ENCODE measurements at regions not wholly inside any gene's neighbourhood (a gene's known extent, or its start where the extent isn't known, plus 50 kb on each side); places are given as distances from the start of the nearest gene placed in this dataset.

DNA sequence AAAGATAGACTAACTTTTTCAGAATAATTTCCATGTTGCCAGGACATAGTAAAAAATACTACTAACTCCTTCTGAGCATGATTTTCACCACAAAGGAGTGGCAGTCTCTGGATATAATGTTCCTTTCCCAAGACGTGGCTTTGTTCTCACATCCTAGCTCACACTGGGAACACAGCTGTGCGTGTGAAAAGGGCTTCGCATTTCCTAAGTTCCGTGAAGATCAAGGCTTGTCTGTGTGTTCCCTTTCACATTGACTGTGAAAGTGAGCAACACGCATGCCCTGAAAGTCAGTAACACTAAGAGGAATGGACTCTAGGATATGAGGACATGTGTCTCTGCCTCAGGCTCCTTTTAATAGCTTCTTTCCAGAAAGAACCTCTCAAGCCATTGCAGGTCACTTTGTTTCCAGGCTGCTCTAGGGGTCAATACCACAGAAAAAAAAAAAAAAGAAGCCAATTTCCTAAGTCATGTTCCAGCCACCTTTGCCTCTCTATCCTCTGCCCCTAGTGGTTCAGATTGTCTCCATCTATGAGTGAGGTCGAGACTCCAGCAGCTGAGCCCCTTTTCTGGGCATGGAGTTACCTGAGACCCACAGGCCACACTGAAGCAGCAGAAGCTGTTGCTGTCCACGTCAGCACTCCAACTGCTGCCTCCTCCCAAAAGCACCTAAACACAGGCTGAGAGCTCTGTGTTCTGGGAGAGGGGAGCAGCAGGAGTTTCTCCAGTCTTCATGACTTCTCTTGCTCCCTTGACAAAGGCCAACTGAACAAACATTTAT, 355.9 kb downstream of the RSL24D1 start:
- no peak for DNase-seq
- no peak overlapping the region for H3K27ac ChIP-seq
- H3K9me3 ChIP-seq (ENCODE audit: severe bottlenecking) = no peaks in the 10 kb centered on the region
- no peak overlapping the region for H3K4me3 ChIP-seq (ENCODE audit: low read depth, low read length)
- no peaks in the 10 kb centered on the region for H3K27me3 ChIP-seq (ENCODE audit: insufficient read depth, low read depth, severe bottlenecking)
- H3K36me3 ChIP-seq = no peaks in the 10 kb centered on the region
- TF ChIP-seq, protein P1, sequence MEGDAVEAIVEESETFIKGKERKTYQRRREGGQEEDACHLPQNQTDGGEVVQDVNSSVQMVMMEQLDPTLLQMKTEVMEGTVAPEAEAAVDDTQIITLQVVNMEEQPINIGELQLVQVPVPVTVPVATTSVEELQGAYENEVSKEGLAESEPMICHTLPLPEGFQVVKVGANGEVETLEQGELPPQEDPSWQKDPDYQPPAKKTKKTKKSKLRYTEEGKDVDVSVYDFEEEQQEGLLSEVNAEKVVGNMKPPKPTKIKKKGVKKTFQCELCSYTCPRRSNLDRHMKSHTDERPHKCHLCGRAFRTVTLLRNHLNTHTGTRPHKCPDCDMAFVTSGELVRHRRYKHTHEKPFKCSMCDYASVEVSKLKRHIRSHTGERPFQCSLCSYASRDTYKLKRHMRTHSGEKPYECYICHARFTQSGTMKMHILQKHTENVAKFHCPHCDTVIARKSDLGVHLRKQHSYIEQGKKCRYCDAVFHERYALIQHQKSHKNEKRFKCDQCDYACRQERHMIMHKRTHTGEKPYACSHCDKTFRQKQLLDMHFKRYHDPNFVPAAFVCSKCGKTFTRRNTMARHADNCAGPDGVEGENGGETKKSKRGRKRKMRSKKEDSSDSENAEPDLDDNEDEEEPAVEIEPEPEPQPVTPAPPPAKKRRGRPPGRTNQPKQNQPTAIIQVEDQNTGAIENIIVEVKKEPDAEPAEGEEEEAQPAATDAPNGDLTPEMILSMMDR (IDR thresholded peaks at IDR 0.05; ENCODE audit: low read depth, low read length) = no peak

DNA sequence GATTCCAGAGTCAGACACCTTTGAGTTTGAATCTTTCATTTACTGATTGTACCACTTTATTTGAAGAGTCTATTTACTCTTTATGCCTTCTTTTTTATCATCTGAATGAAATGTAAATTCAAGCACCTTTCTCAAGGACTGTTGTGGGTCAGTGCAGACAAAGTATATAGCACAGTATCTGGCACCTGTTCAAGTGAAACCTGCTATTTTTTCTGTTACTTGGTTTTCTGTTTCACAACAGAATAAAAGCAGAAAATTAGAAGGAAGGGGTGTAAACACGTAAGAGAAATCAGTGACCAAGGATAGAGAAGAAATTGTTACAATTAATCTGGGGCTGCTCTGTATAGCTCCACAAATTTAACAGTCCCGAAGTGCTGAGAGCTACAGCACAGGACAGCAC, 357.4 kb downstream of the RSL24D1 start:
- Histone ChIP-seq H3K27me3 (ENCODE audit: insufficient read depth, low read depth, severe bottlenecking) (no peaks in the 10 kb centered on the region), H3K4me3 (ENCODE audit: low read depth, low read length) (no peak overlapping the region), H3K27ac (no peak overlapping the region), H3K9me3 (ENCODE audit: severe bottlenecking) (no peaks in the 10 kb centered on the region), H3K36me3 (no peaks in the 10 kb centered on the region)
- no peak for DNase-seq
- TF ChIP-seq, protein P1 (IDR thresholded peaks at IDR 0.05; ENCODE audit: low read depth, low read length) = no peak

DNA sequence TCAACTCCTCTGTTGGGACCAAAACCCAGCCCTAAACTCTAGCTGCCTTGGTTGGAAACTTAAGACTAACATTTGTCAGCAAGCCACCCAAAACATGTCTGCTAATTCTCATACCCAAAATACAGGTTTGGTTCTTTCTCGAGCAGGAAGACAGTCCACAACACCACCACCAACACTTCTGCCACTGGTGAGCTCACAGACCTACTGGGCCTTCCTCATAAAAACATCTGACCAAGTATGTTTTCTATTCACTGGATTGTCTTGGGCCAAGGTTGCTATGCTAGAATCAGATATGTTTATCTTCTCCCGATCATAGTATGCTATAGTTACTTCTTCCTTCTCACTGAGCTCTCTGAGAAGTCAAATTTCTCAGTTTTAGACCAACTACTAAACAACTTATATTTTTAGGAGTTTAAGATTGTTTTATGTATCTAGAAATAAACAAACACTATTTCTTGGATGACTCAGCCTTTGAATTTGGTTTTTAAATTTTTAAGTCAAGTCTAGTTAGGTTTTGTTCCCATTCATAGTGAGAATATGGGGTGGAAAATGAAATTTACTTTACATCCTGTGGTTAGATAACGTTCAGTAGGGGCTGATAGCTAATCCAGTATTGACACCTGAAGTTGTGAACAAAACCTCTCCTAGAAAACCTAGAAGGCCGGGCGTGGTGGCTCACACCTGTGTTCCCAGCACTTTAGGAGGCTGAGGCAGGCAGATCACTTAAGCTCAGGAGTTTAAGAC, 360.5 kb downstream of the RSL24D1 start:
- TF ChIP-seq, protein P1 (IDR thresholded peaks at IDR 0.05; ENCODE audit: low read depth, low read length) = no peak
- no peak overlapping the region for H3K27ac ChIP-seq

DNA sequence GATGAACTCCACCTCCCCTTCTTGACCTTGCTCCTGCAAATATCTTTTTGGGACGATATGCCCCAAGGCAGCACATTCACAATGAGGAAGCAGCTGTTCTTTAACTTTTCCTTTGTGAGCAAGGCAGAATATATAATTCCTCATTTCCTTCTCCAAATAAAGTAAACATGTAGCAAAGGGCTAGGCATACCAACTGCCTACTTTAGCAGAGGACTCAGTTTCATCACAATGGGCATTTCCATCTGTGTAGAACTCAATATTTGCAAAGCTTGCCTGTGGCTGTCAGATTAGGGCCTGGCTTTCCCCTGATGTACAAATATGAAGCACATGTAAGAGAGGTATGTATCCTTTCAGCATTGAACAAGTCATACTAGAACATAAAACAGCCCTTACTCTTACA, 366.9 kb downstream of the RSL24D1 start:
- Histone ChIP-seq H3K4me3 (ENCODE audit: low read depth, low read length) (no peak overlapping the region), H3K27me3 (ENCODE audit: insufficient read depth, low read depth, severe bottlenecking) (no peaks in the 10 kb centered on the region), H3K27ac (no peak overlapping the region), H3K36me3 (no peaks in the 10 kb centered on the region), H3K9me3 (ENCODE audit: severe bottlenecking) (no peaks in the 10 kb centered on the region)
- DNase-seq = no peak
- TF ChIP-seq, protein P1 (IDR thresholded peaks at IDR 0.05; ENCODE audit: low read depth, low read length) = no peak

More for the DNA sequence above, 360.5 kb downstream of the RSL24D1 start:
- no peak for DNase-seq
- Histone ChIP-seq H3K4me3 (ENCODE audit: low read depth, low read length) (no peak overlapping the region), H3K27me3 (ENCODE audit: insufficient read depth, low read depth, severe bottlenecking) (no peaks in the 10 kb centered on the region), H3K9me3 (ENCODE audit: severe bottlenecking) (no peaks in the 10 kb centered on the region), H3K36me3 (no peaks in the 10 kb centered on the region)

DNA sequence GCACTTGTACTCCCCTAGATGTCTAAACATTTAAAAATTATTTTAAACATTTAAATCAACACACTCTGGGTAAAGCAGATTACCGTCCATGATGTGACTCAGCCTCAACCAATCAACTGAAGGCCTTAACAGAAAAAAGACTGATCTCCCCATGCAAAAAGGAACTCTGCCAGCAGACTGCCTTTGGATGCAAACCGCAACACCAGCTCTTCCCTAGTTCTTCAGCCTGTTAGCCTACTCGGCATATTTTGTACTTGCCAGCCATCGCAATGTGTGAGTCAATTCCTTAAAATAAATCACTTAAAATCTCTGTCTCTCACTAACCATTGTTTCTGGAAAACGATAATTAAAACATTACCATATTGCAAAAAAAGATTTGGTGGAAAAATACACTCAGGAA, 375.9 kb downstream of the RSL24D1 start:
- no peak for DNase-seq
- H3K4me3 ChIP-seq (ENCODE audit: low read depth, low read length) = no peak overlapping the region
- H3K27ac ChIP-seq = no peak overlapping the region
- H3K36me3 ChIP-seq = no peaks in the 10 kb centered on the region
- TF ChIP-seq, protein P1 (IDR thresholded peaks at IDR 0.05; ENCODE audit: low read depth, low read length) = no peak
- no peaks in the 10 kb centered on the region for H3K27me3 ChIP-seq (ENCODE audit: insufficient read depth, low read depth, severe bottlenecking)
- H3K9me3 ChIP-seq (ENCODE audit: severe bottlenecking) = no peaks in the 10 kb centered on the region

All from WERI-Rb-1 (cell line).